ENCODE measurements at regions not wholly inside any gene's neighbourhood (a gene's known extent, or its start where the extent isn't known, plus 50 kb on each side); places are given as distances from the start of the nearest gene placed in this dataset.

DNA sequence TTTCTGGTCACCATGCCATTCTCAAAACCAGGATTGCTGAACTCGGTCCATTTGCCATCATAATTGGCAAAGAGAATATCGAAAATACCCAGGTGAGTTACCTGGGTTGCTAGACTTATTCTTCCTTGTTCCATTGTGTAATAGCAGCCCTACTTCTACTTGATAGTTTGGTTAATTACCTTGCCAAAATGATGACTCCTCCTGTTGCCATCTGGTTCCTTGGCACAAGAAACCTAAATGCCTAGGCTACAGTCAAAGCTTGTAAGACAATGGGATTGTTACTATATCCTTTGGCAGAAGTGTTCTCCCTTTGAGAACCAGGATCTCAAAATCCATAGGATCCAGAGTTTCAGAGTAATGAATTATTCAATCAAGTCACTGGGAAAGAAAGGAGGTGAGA, 373.2 kb upstream of the ACTBL2 start:
- H2BK120ac ChIP-seq (replicated peaks; ENCODE audit: low read depth, low read length): no peak overlapping the region
- no peak overlapping the region for H4K5ac ChIP-seq (ENCODE audit: insufficient read length, low read depth, low read length)
- no peaks in the 10 kb centered on the region for H3K27me3 ChIP-seq (replicated peaks in 1 of 4; ENCODE audit: control insufficient read depth in 3 of 4, extremely low read depth in 1 of 4, insufficient read depth in 3 of 4, low read length in 3 of 4)
- 92% methylated on average over 2 of the region's 2 CpGs; no CpG with 5 or more reads in 1 of the 2 experiments for WGBS, 2 experiments (ENCODE audit: extremely low coverage in 1 of 2, insufficient coverage in 1 of 2, insufficient read length in 1 of 2, insufficient replicate concordance in 2 of 2, low coverage in 1 of 2, low lambda C conversion rate in 2 of 2, missing lambda C conversion rate in 1 of 2)
- H3K36me3 ChIP-seq (ENCODE audit: control insufficient read depth in 2 of 4, insufficient read depth in 4 of 4, low read length in 3 of 4): no peaks in the 10 kb centered on the region
- H2BK20ac ChIP-seq (ENCODE audit: low read length): no peak overlapping the region
- H3K18ac ChIP-seq (ENCODE audit: extremely low read depth, low read length): no peak overlapping the region
- no peak overlapping the region for H2AK5ac ChIP-seq (ENCODE audit: low read depth, low read length)
- H3K56ac ChIP-seq (replicated peaks; ENCODE audit: insufficient read length, low read depth, low read length): no peak overlapping the region
- no peaks in the 10 kb centered on the region for H3K23me2 ChIP-seq (ENCODE audit: low read depth, low read length)
- H3K9me3 ChIP-seq (ENCODE audit: insufficient read depth in 2 of 2, low read depth in 1 of 2, low read length in 1 of 2): no peaks in the 10 kb centered on the region
- no peak overlapping the region for H3K9ac ChIP-seq (replicated peaks in 1 of 4; ENCODE audit: extremely low read depth in 1 of 4, low read depth in 3 of 4, low read length in 3 of 4)
- no peak overlapping the region for H3K4me2 ChIP-seq (ENCODE audit: insufficient read depth in 1 of 2, low read depth in 2 of 2, low read length in 2 of 2)
- H4K20me1 ChIP-seq (replicated peaks in 1 of 2; ENCODE audit: control insufficient read depth in 1 of 2, insufficient read depth in 2 of 2, low read length in 2 of 2): no peaks in the 10 kb centered on the region
- no peak overlapping the region for H2BK15ac ChIP-seq (ENCODE audit: low read length)
- no peak for FAIRE-seq
- no peak for DNase-seq (ENCODE audit: low read depth in 1 of 2, low spot score in 2 of 2)
- ChIA-PET CTCF (ENCODE audit: partially characterized antibody) (interaction anchor here (1.0 kb wide), 1 partner anchor 32 kb away, joined by 3 read pairs; no protein-coding TSS in a partner anchor), POLR2A (ENCODE audit: partially characterized antibody) (no interaction called here)
- no peak overlapping the region for H3K23ac ChIP-seq (ENCODE audit: insufficient read length)
- H3K79me2 ChIP-seq (ENCODE audit: control insufficient read depth in 1 of 2, insufficient read depth in 2 of 2, low read length in 2 of 2): no peaks in the 10 kb centered on the region; a peak in 1 of 4 replicates
- H3K4me3 ChIP-seq (ENCODE audit: extremely low read depth in 1 of 4, insufficient read depth in 2 of 4, low read depth in 3 of 4, low read length in 4 of 4): no peak overlapping the region
- H3K14ac ChIP-seq (ENCODE audit: insufficient read length): no peak overlapping the region
- no peak overlapping the region for H4K8ac ChIP-seq (ENCODE audit: extremely low read depth, insufficient read depth, low read length)
- no peak overlapping the region for H2AFZ ChIP-seq (ENCODE audit: low read length)
- no peak overlapping the region for H3K27ac ChIP-seq (ENCODE audit: low read depth, low read length)
- H2BK12ac ChIP-seq (ENCODE audit: low read depth, low read length): no peak overlapping the region
- no peak overlapping the region for H3K4ac ChIP-seq (replicated peaks; ENCODE audit: insufficient read length, low read depth, low read length)
- no peaks in the 10 kb centered on the region for H3K79me1 ChIP-seq (ENCODE audit: low read depth, low read length)
- H2BK5ac ChIP-seq (ENCODE audit: low read depth, low read length): no peak overlapping the region
- H4K91ac ChIP-seq (replicated peaks; ENCODE audit: insufficient read length, low read length): no peak overlapping the region
- H3K4me1 ChIP-seq (replicated peaks in 1 of 4; ENCODE audit: control insufficient read depth in 3 of 4, insufficient read depth in 4 of 4, low read length in 3 of 4): no peaks in the 10 kb centered on the region
- TF ChIP-seq EGR1 (IDR thresholded peaks at IDR 0.05; ENCODE audit: borderline replicate concordance, low read depth, low read length): no peak
- no peak for TF ChIP-seq ASH2L (IDR thresholded peaks at IDR 0.05; ENCODE audit: low read length)
- TF ChIP-seq, protein P1, sequence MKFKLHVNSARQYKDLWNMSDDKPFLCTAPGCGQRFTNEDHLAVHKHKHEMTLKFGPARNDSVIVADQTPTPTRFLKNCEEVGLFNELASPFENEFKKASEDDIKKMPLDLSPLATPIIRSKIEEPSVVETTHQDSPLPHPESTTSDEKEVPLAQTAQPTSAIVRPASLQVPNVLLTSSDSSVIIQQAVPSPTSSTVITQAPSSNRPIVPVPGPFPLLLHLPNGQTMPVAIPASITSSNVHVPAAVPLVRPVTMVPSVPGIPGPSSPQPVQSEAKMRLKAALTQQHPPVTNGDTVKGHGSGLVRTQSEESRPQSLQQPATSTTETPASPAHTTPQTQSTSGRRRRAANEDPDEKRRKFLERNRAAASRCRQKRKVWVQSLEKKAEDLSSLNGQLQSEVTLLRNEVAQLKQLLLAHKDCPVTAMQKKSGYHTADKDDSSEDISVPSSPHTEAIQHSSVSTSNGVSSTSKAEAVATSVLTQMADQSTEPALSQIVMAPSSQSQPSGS (IDR thresholded peaks at IDR 0.05; ENCODE audit: low read length): no peak
- TF ChIP-seq, protein P2, sequence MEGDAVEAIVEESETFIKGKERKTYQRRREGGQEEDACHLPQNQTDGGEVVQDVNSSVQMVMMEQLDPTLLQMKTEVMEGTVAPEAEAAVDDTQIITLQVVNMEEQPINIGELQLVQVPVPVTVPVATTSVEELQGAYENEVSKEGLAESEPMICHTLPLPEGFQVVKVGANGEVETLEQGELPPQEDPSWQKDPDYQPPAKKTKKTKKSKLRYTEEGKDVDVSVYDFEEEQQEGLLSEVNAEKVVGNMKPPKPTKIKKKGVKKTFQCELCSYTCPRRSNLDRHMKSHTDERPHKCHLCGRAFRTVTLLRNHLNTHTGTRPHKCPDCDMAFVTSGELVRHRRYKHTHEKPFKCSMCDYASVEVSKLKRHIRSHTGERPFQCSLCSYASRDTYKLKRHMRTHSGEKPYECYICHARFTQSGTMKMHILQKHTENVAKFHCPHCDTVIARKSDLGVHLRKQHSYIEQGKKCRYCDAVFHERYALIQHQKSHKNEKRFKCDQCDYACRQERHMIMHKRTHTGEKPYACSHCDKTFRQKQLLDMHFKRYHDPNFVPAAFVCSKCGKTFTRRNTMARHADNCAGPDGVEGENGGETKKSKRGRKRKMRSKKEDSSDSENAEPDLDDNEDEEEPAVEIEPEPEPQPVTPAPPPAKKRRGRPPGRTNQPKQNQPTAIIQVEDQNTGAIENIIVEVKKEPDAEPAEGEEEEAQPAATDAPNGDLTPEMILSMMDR (IDR thresholded peaks at IDR 0.05; ENCODE audit: control extremely low read depth in 1 of 3, insufficient read depth in 1 of 3, low read depth in 1 of 3, low read length in 3 of 3): no peak
- TF ChIP-seq GTF2F1 (IDR thresholded peaks at IDR 0.05; ENCODE audit: borderline replicate concordance, low read depth, low read length): no peak
- TF ChIP-seq BCL11A (IDR thresholded peaks at IDR 0.05; ENCODE audit: low read depth in 2 of 2, low read length in 2 of 2): no peak
- no peak for TF ChIP-seq RNF2 (IDR thresholded peaks at IDR 0.05; ENCODE audit: borderline replicate concordance, low read depth, low read length, missing control alignments, poor library complexity, severe bottlenecking)
- no peak for TF ChIP-seq HDAC2 (IDR thresholded peaks at IDR 0.05; ENCODE audit: borderline replicate concordance in 1 of 2, low read depth in 2 of 2, low read length in 2 of 2)

Measured in H1 (cell line).